Natural killer cell (primary cell): ENCODE measurements at regions not wholly inside any gene's neighbourhood (a gene's known extent, or its start where the extent isn't known, plus 50 kb on each side); places are given as distances from the start of the nearest gene placed in this dataset.

Experiments used
- ATAC-seq, 3 donors: fragments of 150-1000 bp in 2 of 3; fragments of 200-7000 bp in 1 of 3; cut with Tn5 transposase; 1 replicate in 1 of 3; 2 replicates in 2 of 3; pipeline ENCODE4 v1.10.0; 2021; ENCODE audit warnings: mild to moderate bottlenecking in 2 of 3, moderate library complexity in 2 of 3
- DNase-seq, 2 donors: peaks; one replicate each; pipeline versions ENCODE4 v3.0.0 to v3.0.0-alpha.2; 2013 to 2021; ENCODE audit warnings: mixed read lengths in 1 of 2
- H3K27ac ChIP-seq: one replicate; pipeline ENCODE4 v1.5.1; 2013; ENCODE audit warnings: mild to moderate bottlenecking, low read length
- H3K27me3 ChIP-seq: one replicate; pipeline ENCODE4 v1.6.1; 2013; ENCODE audit warnings: low read length; ENCODE audit not compliant: control insufficient read depth, insufficient read depth
- H3K36me3 ChIP-seq: one replicate; pipeline ENCODE4 v1.6.1; 2013; ENCODE audit warnings: low read length; ENCODE audit not compliant: control insufficient read depth, insufficient read depth
- H3K4me1 ChIP-seq: one replicate; pipeline ENCODE4 v1.6.1; 2013; ENCODE audit warnings: low read length; ENCODE audit not compliant: control insufficient read depth, insufficient read depth
- H3K4me3 ChIP-seq: one replicate; pipeline ENCODE4 v1.5.1; 2013; ENCODE audit warnings: low read length
- H3K9me3 ChIP-seq: one replicate; pipeline ENCODE4 v1.6.1; 2013; ENCODE audit warnings: low read length; ENCODE audit not compliant: control insufficient read depth, insufficient read depth
- H3K27ac Mint-ChIP-seq, 2 donors: one replicate each; pipeline ENCODE4 v1.8.0; 2022; ENCODE audit warnings: mild to moderate bottlenecking in 2 of 2, mixed read lengths in 2 of 2, moderate library complexity in 1 of 2
- H3K27me3 Mint-ChIP-seq, 2 donors: one replicate each; pipeline ENCODE4 v1.8.0; 2022; ENCODE audit warnings: low read depth in 2 of 2, mixed read lengths in 2 of 2
- H3K36me3 Mint-ChIP-seq: one replicate; pipeline ENCODE4 v1.8.0; 2022; ENCODE audit warnings: mixed read lengths
- H3K4me1 Mint-ChIP-seq, 2 donors: one replicate each; pipeline ENCODE4 v1.8.0; 2022; ENCODE audit warnings: mixed read lengths in 2 of 2
- H3K4me3 Mint-ChIP-seq: one replicate; pipeline ENCODE4 v1.8.0; 2022; ENCODE audit warnings: mild to moderate bottlenecking, moderate library complexity, mixed read lengths
- H3K9me3 Mint-ChIP-seq, 2 donors: one replicate each; pipeline ENCODE4 v1.8.0; 2022; ENCODE audit warnings: mixed read lengths in 2 of 2
- WGBS: methylation state at CpG from one replicate; pipeline ENCODE4 v1.1.7; 2013; ENCODE audit warnings: missing lambda C conversion rate; ENCODE audit not compliant: insufficient coverage; 5-methylcytosine and 5-hydroxymethylcytosine counted together
- intact Hi-C: fragments of 100-400 bp; cut with micrococcal nuclease; formaldehyde crosslinking; loops from one replicate; pipeline ENCODE4 v1.14.2; 2022
- TF ChIP-seq, protein P1 (sequence below): fragments of 200-600 bp; IDR thresholded peaks from one replicate; pipeline ENCODE4 v1.8.0; 2022; ENCODE audit warnings: antibody characterized with exemption

DNA sequence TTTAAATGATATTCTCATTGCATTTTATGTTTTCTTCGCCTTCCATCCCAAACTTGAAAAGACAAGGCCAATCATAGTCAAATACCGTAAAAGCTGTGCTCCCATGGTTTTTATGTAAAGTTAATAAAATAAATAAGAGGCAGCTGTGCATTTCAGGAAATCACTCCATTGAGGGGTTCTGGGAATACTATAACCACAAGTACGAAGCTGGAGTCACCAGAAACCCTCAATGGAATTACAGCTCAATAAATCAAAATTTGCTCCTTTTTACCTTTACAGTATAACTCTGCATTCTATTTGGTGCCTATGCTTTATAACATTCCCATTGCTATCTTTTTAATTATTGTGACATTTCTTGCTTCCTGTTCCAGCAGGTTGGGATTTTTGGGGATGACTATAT is 77.2 kb downstream of the C3orf38 start:
- Histone ChIP-seq H3K9me3 (no peaks in the 10 kb centered on the region), H3K4me1 (no peaks in the 10 kb centered on the region), H3K36me3 (no peaks in the 10 kb centered on the region), H3K4me3 (no peak overlapping the region), H3K27ac (no peak overlapping the region), H3K27me3 (no peaks in the 10 kb centered on the region)
- Mint-ChIP-seq H3K9me3 (peaks cover 0 to 2% of the 10 kb centered on the region in 2 donors), H3K27ac (no peak overlapping the region), H3K36me3 (no peaks in the 10 kb centered on the region), H3K4me1 (no peaks in the 10 kb centered on the region), H3K4me3 (no peak overlapping the region), H3K27me3 (no peaks in the 10 kb centered on the region)
- ATAC-seq (no peak), DNase-seq (no peak)
- TF ChIP-seq, protein P1, sequence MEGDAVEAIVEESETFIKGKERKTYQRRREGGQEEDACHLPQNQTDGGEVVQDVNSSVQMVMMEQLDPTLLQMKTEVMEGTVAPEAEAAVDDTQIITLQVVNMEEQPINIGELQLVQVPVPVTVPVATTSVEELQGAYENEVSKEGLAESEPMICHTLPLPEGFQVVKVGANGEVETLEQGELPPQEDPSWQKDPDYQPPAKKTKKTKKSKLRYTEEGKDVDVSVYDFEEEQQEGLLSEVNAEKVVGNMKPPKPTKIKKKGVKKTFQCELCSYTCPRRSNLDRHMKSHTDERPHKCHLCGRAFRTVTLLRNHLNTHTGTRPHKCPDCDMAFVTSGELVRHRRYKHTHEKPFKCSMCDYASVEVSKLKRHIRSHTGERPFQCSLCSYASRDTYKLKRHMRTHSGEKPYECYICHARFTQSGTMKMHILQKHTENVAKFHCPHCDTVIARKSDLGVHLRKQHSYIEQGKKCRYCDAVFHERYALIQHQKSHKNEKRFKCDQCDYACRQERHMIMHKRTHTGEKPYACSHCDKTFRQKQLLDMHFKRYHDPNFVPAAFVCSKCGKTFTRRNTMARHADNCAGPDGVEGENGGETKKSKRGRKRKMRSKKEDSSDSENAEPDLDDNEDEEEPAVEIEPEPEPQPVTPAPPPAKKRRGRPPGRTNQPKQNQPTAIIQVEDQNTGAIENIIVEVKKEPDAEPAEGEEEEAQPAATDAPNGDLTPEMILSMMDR, result no peak
- intact Hi-C loops, result no loop called here
- 57% methylated on average over 1 of the region's 3 CpGs for WGBS

DNA sequence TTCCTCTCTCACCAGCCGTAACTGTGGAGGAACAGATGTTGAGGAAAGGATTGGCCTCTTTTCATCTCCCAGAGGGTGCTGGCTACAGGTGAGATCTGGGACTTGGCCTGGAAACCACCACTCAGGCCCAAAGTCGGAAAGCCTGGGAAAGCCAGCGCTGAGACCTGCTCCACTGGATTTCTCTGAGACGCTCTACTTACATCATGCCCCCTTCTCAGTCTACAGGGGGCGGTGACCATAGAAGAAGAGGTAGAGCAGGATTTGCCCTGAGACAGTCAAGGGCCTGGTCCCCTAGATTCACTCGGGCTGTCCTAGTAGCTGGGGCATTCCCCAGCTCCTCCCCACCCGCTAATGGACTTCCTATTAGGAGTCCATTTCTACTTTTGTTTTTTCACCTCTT is 80.9 kb downstream of the C3orf38 start:
- TF ChIP-seq, protein P1, result no peak
- Histone ChIP-seq H3K9me3 (no peaks in the 10 kb centered on the region), H3K4me3 (no peak overlapping the region), H3K27ac (no peak overlapping the region), H3K27me3 (no peaks in the 10 kb centered on the region), H3K4me1 (no peaks in the 10 kb centered on the region), H3K36me3 (no peaks in the 10 kb centered on the region)
- H3K4me3 Mint-ChIP-seq, result no peak overlapping the region
- 91% methylated on average over 6 of the region's 7 CpGs for WGBS
- H3K27me3 Mint-ChIP-seq, result no peaks in the 10 kb centered on the region
- DNase-seq (no peak), ATAC-seq (no peak)
- peaks cover 0 to 2% of the 10 kb centered on the region in 2 donors for H3K9me3 Mint-ChIP-seq
- intact Hi-C loops, result no loop called here
- H3K27ac Mint-ChIP-seq, result no peak overlapping the region
- no peaks in the 10 kb centered on the region for H3K4me1 Mint-ChIP-seq
- H3K36me3 Mint-ChIP-seq, result no peaks in the 10 kb centered on the region

- Mint-ChIP-seq H3K36me3 (no peaks in the 10 kb centered on the region), H3K27ac (no peak overlapping the region), H3K4me1 (no peaks in the 10 kb centered on the region), H3K9me3 (peaks cover 0 to 2% of the 10 kb centered on the region in 2 donors), H3K27me3 (no peaks in the 10 kb centered on the region), H3K4me3 (no peak overlapping the region)
- no peaks in the 10 kb centered on the region for H3K9me3 ChIP-seq
- TF ChIP-seq, protein P1, result no peak
- no peak overlapping the region for H3K27ac ChIP-seq
- no CpG with 5 or more reads among the region's 4 CpGs for WGBS
- H3K27me3 ChIP-seq, result no peaks in the 10 kb centered on the region
- no peaks in the 10 kb centered on the region for H3K36me3 ChIP-seq
- DNase-seq (no peak), ATAC-seq (no peak)
- no peak overlapping the region for H3K4me3 ChIP-seq
- intact Hi-C loops, result no loop called here
- H3K4me1 ChIP-seq, result no peaks in the 10 kb centered on the region
Measured at GRCh38 chr3:88231207-88231606, 81.4 kb downstream of the C3orf38 start.

DNA sequence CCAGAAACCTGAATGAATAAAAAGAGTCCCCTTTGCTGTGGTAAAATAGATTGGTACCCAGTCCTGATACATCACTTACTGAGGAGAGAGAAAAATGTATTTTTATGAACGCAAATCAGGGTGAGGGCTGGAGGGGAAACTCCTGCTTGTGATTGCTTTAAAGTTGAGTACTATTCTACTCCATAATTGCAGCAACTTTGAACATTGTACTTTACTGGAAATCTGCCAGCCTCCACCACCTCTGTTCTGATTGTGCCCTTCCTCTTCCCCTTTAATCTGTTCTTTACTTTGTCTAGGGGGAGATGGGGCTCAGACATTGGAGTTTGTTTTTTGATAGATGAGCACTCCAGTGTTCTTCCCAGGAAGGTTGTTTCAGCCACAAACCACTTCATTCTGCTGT is 81.9 kb downstream of the C3orf38 start:
- intact Hi-C loops, result no loop called here
- Mint-ChIP-seq H3K4me3 (no peak overlapping the region), H3K9me3 (peaks cover 0 to 2% of the 10 kb centered on the region in 2 donors), H3K27me3 (no peaks in the 10 kb centered on the region), H3K36me3 (no peaks in the 10 kb centered on the region), H3K27ac (no peak overlapping the region), H3K4me1 (no peaks in the 10 kb centered on the region)
- no CpG with 5 or more reads among the region's 1 CpG for WGBS
- ATAC-seq (no peak), DNase-seq (no peak)
- TF ChIP-seq, protein P1, result no peak
- no peak overlapping the region for H3K4me3 ChIP-seq
- no peaks in the 10 kb centered on the region for H3K9me3 ChIP-seq
- H3K27me3 ChIP-seq, result no peaks in the 10 kb centered on the region
- H3K36me3 ChIP-seq, result no peaks in the 10 kb centered on the region
- no peak overlapping the region for H3K27ac ChIP-seq
- no peaks in the 10 kb centered on the region for H3K4me1 ChIP-seq
